PC-3 (cell line): ENCODE measurements at regions not wholly inside any gene's neighbourhood (a gene's known extent, or its start where the extent isn't known, plus 50 kb on each side); places are given as distances from the start of the nearest gene placed in this dataset.

Experiments used
- ATAC-seq: fragments of 200-7000 bp; cut with Tn5 transposase; 2 replicates; pipeline ENCODE4 v1.9.1; 2020; ENCODE audit warnings: mild to moderate bottlenecking, moderate library complexity
- BruUV-seq: library from RNA; stranded (reverse); fragments of 400-500 nt; replicated peaks from 2 replicates; lab custom pipeline; 2021; lab: Mats Ljungman, UMichigan
- CTCF ChIA-PET: fragments of 300-600 bp; sonication (Branson Sonifier 250); formaldehyde crosslinking; loops from one replicate; lab custom pipeline; 2022; ENCODE audit warnings: antibody characterized with exemption; lab: Charles Lee
- POLR2A ChIA-PET: fragments of 300-600 bp; sonication (Branson Sonifier 250); formaldehyde crosslinking; loops from one replicate; lab custom pipeline; 2022; ENCODE audit warnings: antibody characterized with exemption; ENCODE audit not compliant: unreplicated experiment; lab: Charles Lee
- DNase-seq: peaks from one replicate; pipeline ENCODE4 v3.0.0-alpha.2; 2015
- H2AFZ ChIP-seq: fragments of 300-600 bp; sonication (generic); 2 replicates; pipeline ENCODE4 v1.6.0; 2016; ENCODE audit warnings: antibody characterized with exemption, low read length
- H3F3A ChIP-seq: fragments of 300-600 bp; sonication (generic); one replicate; pipeline ENCODE4 v1.6.0; 2017; ENCODE audit warnings: antibody characterized with exemption, low read length, control low read depth, mild to moderate bottlenecking; ENCODE audit not compliant: unreplicated experiment
- H3K27ac ChIP-seq: fragments of 300-600 bp; sonication (generic); 2 replicates; pipeline ENCODE4 v1.5.1; 2016; ENCODE audit warnings: mild to moderate bottlenecking, low read length
- H3K27me3 ChIP-seq: fragments of 300-600 bp; sonication (generic); 2 replicates; pipeline ENCODE4 v1.6.1; 2016; ENCODE audit warnings: low read length, mixed read lengths
- H3K36me3 ChIP-seq: fragments of 300-600 bp; sonication (generic); 2 replicates; pipeline ENCODE4 v1.6.1; 2016; ENCODE audit warnings: low read depth, mixed run types, low read length, mixed read lengths
- H3K4me1 ChIP-seq: fragments of 300-600 bp; sonication (generic); 2 replicates; pipeline ENCODE4 v1.5.1; 2016; ENCODE audit warnings: low read length; ENCODE audit not compliant: insufficient read depth
- H3K4me2 ChIP-seq: fragments of 300-600 bp; sonication (generic); 2 replicates; pipeline ENCODE4 v1.6.0; 2016; ENCODE audit warnings: low read length
- H3K4me3 ChIP-seq: fragments of 300-600 bp; sonication (generic); 2 replicates; pipeline ENCODE4 v1.5.1; 2016; ENCODE audit warnings: mild to moderate bottlenecking, low read length, mixed read lengths
- H3K79me2 ChIP-seq: fragments of 300-600 bp; sonication (generic); 2 replicates; pipeline ENCODE4 v1.6.1; 2017; ENCODE audit warnings: low read length, mixed read lengths
- H3K9ac ChIP-seq: fragments of 300-600 bp; sonication (generic); 2 replicates; pipeline ENCODE4 v1.6.0; 2016; ENCODE audit warnings: mild to moderate bottlenecking, low read length
- H3K9me2 ChIP-seq: fragments of 300-600 bp; sonication (generic); replicated peaks from 2 replicates; pipeline ENCODE4 v1.6.1; 2016; ENCODE audit warnings: mixed run types, low read length, mixed read lengths
- H3K9me3 ChIP-seq: fragments of 300-600 bp; sonication (generic); 2 replicates; pipeline ENCODE4 v1.6.1; 2016; ENCODE audit warnings: low read length, mixed read lengths
- H4K20me1 ChIP-seq: fragments of 300-600 bp; sonication (generic); 2 replicates; pipeline ENCODE4 v1.6.1; 2016; ENCODE audit warnings: low read length, mixed read lengths
- EZH2 ChIP-seq: fragments of 300-600 bp; sonication (generic); IDR thresholded peaks from one replicate; pipeline ENCODE4 v1.6.1; 2017; ENCODE audit warnings: antibody characterized with exemption, mild to moderate bottlenecking, low read length; ENCODE audit not compliant: unreplicated experiment
- EZH2phosphoT487 ChIP-seq: fragments of 300-600 bp; sonication (generic); IDR thresholded peaks from 2 replicates; pipeline ENCODE4 v1.6.1; 2018; ENCODE audit warnings: mild to moderate bottlenecking, antibody characterized with exemption, low read length, borderline replicate concordance
- intact Hi-C: fragments of 100-400 bp; cut with micrococcal nuclease; formaldehyde crosslinking; loops from 2 replicates; pipeline ENCODE4 v1.9.0; 2023
- TF ChIP-seq, protein P1 (sequence below): fragments of 300-600 bp; sonication (generic); conservative IDR thresholded peaks from 2 replicates; pipeline ENCODE4 v1.5.1; 2017; ENCODE audit warnings: antibody characterized with exemption, low read depth, mild to moderate bottlenecking, low read length

GRCh38 chr4:186839122-186840037, 115.7 kb upstream of the FAT1 start:
- no TSS peak for BruUV-seq
- intact Hi-C loops = no loop called here
- H3K4me2 ChIP-seq = no peak overlapping the region
- no peaks in the 10 kb centered on the region for H3K9me3 ChIP-seq
- H2AFZ ChIP-seq = no peak overlapping the region
- no peaks in the 10 kb centered on the region for H3F3A ChIP-seq
- H3K9me2 ChIP-seq = no peaks in the 10 kb centered on the region
- H3K4me1 ChIP-seq = peaks cover 5% of the 10 kb centered on the region
- CTCF ChIA-PET = no interaction called here
- no peaks in the 10 kb centered on the region for H4K20me1 ChIP-seq
- H3K36me3 ChIP-seq = no peaks in the 10 kb centered on the region
- no peak for ATAC-seq
- H3K27ac ChIP-seq = no peak overlapping the region
- TF ChIP-seq EZH2 (no peak), EZH2phosphoT487 (no peak)
- TF ChIP-seq, protein P1, sequence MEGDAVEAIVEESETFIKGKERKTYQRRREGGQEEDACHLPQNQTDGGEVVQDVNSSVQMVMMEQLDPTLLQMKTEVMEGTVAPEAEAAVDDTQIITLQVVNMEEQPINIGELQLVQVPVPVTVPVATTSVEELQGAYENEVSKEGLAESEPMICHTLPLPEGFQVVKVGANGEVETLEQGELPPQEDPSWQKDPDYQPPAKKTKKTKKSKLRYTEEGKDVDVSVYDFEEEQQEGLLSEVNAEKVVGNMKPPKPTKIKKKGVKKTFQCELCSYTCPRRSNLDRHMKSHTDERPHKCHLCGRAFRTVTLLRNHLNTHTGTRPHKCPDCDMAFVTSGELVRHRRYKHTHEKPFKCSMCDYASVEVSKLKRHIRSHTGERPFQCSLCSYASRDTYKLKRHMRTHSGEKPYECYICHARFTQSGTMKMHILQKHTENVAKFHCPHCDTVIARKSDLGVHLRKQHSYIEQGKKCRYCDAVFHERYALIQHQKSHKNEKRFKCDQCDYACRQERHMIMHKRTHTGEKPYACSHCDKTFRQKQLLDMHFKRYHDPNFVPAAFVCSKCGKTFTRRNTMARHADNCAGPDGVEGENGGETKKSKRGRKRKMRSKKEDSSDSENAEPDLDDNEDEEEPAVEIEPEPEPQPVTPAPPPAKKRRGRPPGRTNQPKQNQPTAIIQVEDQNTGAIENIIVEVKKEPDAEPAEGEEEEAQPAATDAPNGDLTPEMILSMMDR = no peak
- H3K27me3 ChIP-seq = no peaks in the 10 kb centered on the region
- no peaks in the 10 kb centered on the region for H3K79me2 ChIP-seq
- H3K9ac ChIP-seq = no peak overlapping the region
- peak; percentile 23 for DNase-seq
- POLR2A ChIA-PET = no interaction called here
- no peak overlapping the region for H3K4me3 ChIP-seq

DNA sequence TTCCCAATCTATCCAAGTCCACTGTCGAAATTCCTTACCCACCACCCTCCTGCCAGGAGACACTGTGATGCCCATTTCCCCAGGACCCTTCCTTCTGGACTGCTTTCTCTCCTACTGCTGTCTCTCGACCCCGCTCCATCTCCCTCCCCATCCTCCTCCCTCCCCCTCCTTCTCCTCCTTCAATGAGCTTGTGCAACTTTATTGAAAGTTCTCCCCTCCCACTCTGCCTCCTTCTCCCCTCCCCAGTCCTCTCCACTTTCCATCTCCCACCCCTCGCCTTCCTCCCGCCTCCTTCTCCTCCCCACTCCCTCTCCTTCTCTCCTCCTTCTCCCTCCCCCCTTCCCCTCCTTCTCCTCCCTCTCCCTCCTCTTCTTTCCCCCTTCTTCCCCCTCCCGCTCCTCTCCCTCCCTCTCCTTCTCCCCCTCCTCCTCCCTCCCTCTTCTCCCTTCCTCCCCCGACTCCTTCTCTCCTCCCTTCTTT, 116.6 kb upstream of the FAT1 start:
- no peak overlapping the region for H3K4me3 ChIP-seq
- DNase-seq = no peak
- intact Hi-C loops = no loop called here

More for the DNA sequence above, 116.6 kb upstream of the FAT1 start:
- no peaks in the 10 kb centered on the region for H3K36me3 ChIP-seq
- H4K20me1 ChIP-seq = no peaks in the 10 kb centered on the region
- H2AFZ ChIP-seq = no peak overlapping the region
- H3K4me2 ChIP-seq = no peak overlapping the region
- H3K4me1 ChIP-seq = peaks cover 14% of the 10 kb centered on the region
- H3K9me3 ChIP-seq = no peaks in the 10 kb centered on the region
- TF ChIP-seq, protein P1 = no peak
- no peak for TF ChIP-seq EZH2phosphoT487
- TF ChIP-seq EZH2 = no peak
- H3F3A ChIP-seq = no peaks in the 10 kb centered on the region
- ATAC-seq = no peak
- H3K9ac ChIP-seq = no peak overlapping the region
- H3K79me2 ChIP-seq = no peaks in the 10 kb centered on the region
- CTCF ChIA-PET = no interaction called here
- H3K27me3 ChIP-seq = no peaks in the 10 kb centered on the region
- no peak overlapping the region for H3K27ac ChIP-seq
- H3K9me2 ChIP-seq = no peaks in the 10 kb centered on the region
- no TSS peak for BruUV-seq
- POLR2A ChIA-PET = no interaction called here
